Progenitor cell of endocrine pancreas (in vitro differentiated cells): ENCODE measurements at regions not wholly inside any gene's neighbourhood (a gene's known extent, or its start where the extent isn't known, plus 50 kb on each side); places are given as distances from the start of the nearest gene placed in this dataset.

ENCODE experiments used
- DNase-seq: peaks from one replicate; pipeline ENCODE4 v3.0.0; 2021; ENCODE audit warnings: low spot score; ENCODE audit not compliant: unreplicated experiment
- H3K27ac Mint-ChIP-seq: 2 replicates; pipeline ENCODE4 v1.8.0; 2021; ENCODE audit warnings: mild to moderate bottlenecking, moderate library complexity, mixed read lengths
- H3K27me3 Mint-ChIP-seq: 2 replicates; pipeline ENCODE4 v1.8.0; 2021; ENCODE audit warnings: mixed read lengths
- H3K36me3 Mint-ChIP-seq: 2 replicates; pipeline ENCODE4 v1.8.0; 2022; ENCODE audit warnings: mixed read lengths; ENCODE audit not compliant: insufficient read depth
- H3K4me1 Mint-ChIP-seq: 2 replicates; pipeline ENCODE4 v1.8.0; 2021; ENCODE audit warnings: low read depth, mixed read lengths
- H3K4me3 Mint-ChIP-seq: 2 replicates; pipeline ENCODE4 v1.8.0; 2021; ENCODE audit warnings: low read depth, mild to moderate bottlenecking, moderate library complexity, mixed read lengths
- H3K9me3 Mint-ChIP-seq: 2 replicates; pipeline ENCODE4 v1.8.0; 2021; ENCODE audit warnings: low read depth, mixed read lengths
- CTCF ChIP-seq: fragments of 200-600 bp; sonication (generic); IDR thresholded peaks from one replicate; pipeline ENCODE4 v1.5.0; 2021; ENCODE audit warnings: antibody characterized with exemption, mild to moderate bottlenecking; ENCODE audit not compliant: unreplicated experiment

DNA sequence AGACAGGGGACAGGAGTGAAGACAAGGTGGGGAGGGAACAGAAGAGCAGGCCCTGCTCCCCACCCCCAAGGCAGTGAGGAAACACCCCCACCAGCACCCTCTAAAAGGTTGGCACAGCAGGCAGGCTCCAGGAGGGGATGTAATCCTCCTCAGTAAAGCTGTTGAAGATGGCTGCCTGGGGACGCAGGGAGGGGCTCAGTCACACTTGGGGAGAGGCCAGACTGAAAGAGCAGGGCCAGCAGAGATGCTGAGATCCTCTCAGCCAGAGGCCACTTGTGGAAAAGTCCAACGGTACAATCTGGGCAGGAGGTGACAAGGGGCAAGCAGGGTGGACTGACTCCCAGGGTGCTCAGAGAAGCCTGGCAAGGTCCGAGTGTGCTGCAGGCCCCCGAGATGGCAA lies 154.8 kb upstream of the ID2 start:
- no peak for DNase-seq
- Mint-ChIP-seq H3K4me1 (peaks cover 24% of the 10 kb centered on the region), H3K27me3 (no peaks in the 10 kb centered on the region), H3K4me3 (no peak overlapping the region), H3K9me3 (peaks cover 6% of the 10 kb centered on the region), H3K27ac (peak overlapping the region; percentile 81), H3K36me3 (peaks cover 2% of the 10 kb centered on the region)
- no peak for TF ChIP-seq CTCF

- peaks cover 23% of the 10 kb centered on the region for H3K4me1 Mint-ChIP-seq
- H3K36me3 Mint-ChIP-seq = peaks cover 2% of the 10 kb centered on the region
- DNase-seq = no peak
- peaks cover 10% of the 10 kb centered on the region for H3K9me3 Mint-ChIP-seq
- H3K4me3 Mint-ChIP-seq = no peak overlapping the region
- no peaks in the 10 kb centered on the region for H3K27me3 Mint-ChIP-seq
- no peak overlapping the region for H3K27ac Mint-ChIP-seq
- TF ChIP-seq CTCF = no peak
Observed at GRCh38 chr2:8527676-8528075, 154.2 kb upstream of the ID2 start.

- peaks cover 13% of the 10 kb centered on the region for H3K9me3 Mint-ChIP-seq
- no peak for DNase-seq
- no peak for TF ChIP-seq CTCF
- H3K4me1 Mint-ChIP-seq = peaks cover 23% of the 10 kb centered on the region
- H3K4me3 Mint-ChIP-seq = no peak overlapping the region
- no peaks in the 10 kb centered on the region for H3K27me3 Mint-ChIP-seq
- peaks cover 2% of the 10 kb centered on the region for H3K36me3 Mint-ChIP-seq
- peak overlapping the region; percentile 56 for H3K27ac Mint-ChIP-seq
Observed at GRCh38 chr2:8528863-8529262, 153.0 kb upstream of the ID2 start.

GRCh38 chr2:8529706-8530277 lies 152.1 kb upstream of the ID2 start:
- peaks cover 2% of the 10 kb centered on the region for H3K36me3 Mint-ChIP-seq
- no peak for DNase-seq
- peak overlapping the region; percentile 26 for H3K4me3 Mint-ChIP-seq
- no peaks in the 10 kb centered on the region for H3K27me3 Mint-ChIP-seq
- peaks cover 13% of the 10 kb centered on the region for H3K9me3 Mint-ChIP-seq
- peaks cover 18% of the 10 kb centered on the region for H3K4me1 Mint-ChIP-seq
- no peak for TF ChIP-seq CTCF
- H3K27ac Mint-ChIP-seq = peak overlapping the region; percentile 62

DNA sequence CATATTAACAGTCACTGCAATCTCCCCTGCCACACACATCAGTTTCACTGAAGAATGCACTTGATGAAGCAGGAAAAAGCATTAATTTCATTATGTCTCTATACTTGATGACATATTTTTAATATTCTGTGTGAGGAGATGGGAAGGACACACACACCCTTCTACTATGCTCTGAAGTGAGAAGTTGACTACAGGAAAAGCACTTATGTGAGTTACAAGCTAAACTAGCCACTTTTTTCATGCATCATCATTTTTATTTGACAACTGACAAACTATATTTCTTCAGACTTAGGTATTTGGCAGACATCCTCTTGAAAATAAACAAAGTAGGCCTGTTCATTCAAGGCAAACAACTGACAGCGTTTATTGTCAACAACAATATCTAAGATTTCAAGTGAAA lies 150.4 kb upstream of the ID2 start:
- no peak for DNase-seq
- H3K27me3 Mint-ChIP-seq = no peaks in the 10 kb centered on the region
- peaks cover 2% of the 10 kb centered on the region for H3K36me3 Mint-ChIP-seq
- H3K27ac Mint-ChIP-seq = no peak overlapping the region
- no peak overlapping the region for H3K4me3 Mint-ChIP-seq
- no peak for TF ChIP-seq CTCF
- H3K4me1 Mint-ChIP-seq = peaks cover 16% of the 10 kb centered on the region
- peaks cover 13% of the 10 kb centered on the region for H3K9me3 Mint-ChIP-seq
